Keratinocyte (primary cell): ENCODE measurements at regions not wholly inside any gene's neighbourhood (a gene's known extent, or its start where the extent isn't known, plus 50 kb on each side); places are given as distances from the start of the nearest gene placed in this dataset.

ENCODE experiments used
- DNase-seq: peaks from one replicate; pipeline ENCODE4 v3.0.0-alpha.2; 2011; ENCODE audit warnings: low read depth, missing footprints, low spot score
- FAIRE-seq: peaks from 2 replicates; lab custom pipeline; 2011; peaks lifted over from hg19 to GRCh38; lab: Jason Lieb, UNC
- H2AFZ ChIP-seq: 2 replicates; pipeline ENCODE4 v1.6.0; 2012; ENCODE audit warnings: low read length, control low read depth, inconsistent platforms; ENCODE audit not compliant: control insufficient read depth
- H3K27ac ChIP-seq: 2 replicates; pipeline ENCODE4 v1.5.1; 2011; ENCODE audit warnings: low read length; ENCODE audit not compliant: control insufficient read depth, insufficient read depth
- H3K27me3 ChIP-seq: 3 replicates; pipeline ENCODE4 v1.6.0; 2011; ENCODE audit warnings: low read length; ENCODE audit not compliant: control insufficient read depth, insufficient read depth; ENCODE audit errors: extremely low read depth
- H3K36me3 ChIP-seq, 2 experiments: 2 replicates in 1 of 2; 3 replicates in 1 of 2; pipeline ENCODE4 v1.5.1; 2011; ENCODE audit warnings: low read length in 2 of 2, mild to moderate bottlenecking in 1 of 2; ENCODE audit not compliant: control insufficient read depth in 2 of 2, insufficient read depth in 2 of 2; ENCODE audit errors: extremely low read depth in 1 of 2
- H3K4me1 ChIP-seq: 3 replicates; pipeline ENCODE4 v1.5.1; 2011; ENCODE audit warnings: low read length; ENCODE audit not compliant: control insufficient read depth, insufficient read depth; ENCODE audit errors: extremely low read depth
- H3K4me2 ChIP-seq: 3 replicates; pipeline ENCODE4 v1.6.0; 2011; ENCODE audit warnings: low read depth, low read length; ENCODE audit not compliant: control insufficient read depth, insufficient read depth; ENCODE audit errors: extremely low read depth
- H3K4me3 ChIP-seq, 3 experiments: fragments of 200-600 bp in 1 of 3; sonication (generic) in 1 of 3; 2 replicates in 2 of 3; 3 replicates in 1 of 3; pipeline ENCODE4 v1.5.1; 2011 to 2016; ENCODE audit warnings: low read length in 3 of 3, mild to moderate bottlenecking in 3 of 3, control low read depth in 2 of 3, inconsistent platforms in 1 of 3, low read depth in 1 of 3, mixed read lengths in 1 of 3, mixed run types in 1 of 3, moderate library complexity in 1 of 3; ENCODE audit not compliant: control insufficient read depth in 2 of 3, insufficient read depth in 2 of 3; ENCODE audit errors: extremely low read depth in 1 of 3
- H3K79me2 ChIP-seq: 2 replicates; pipeline ENCODE4 v1.6.0; 2012; ENCODE audit warnings: low read length; ENCODE audit not compliant: control insufficient read depth, insufficient read depth
- H3K9ac ChIP-seq: 3 replicates; pipeline ENCODE4 v1.6.0; 2011; ENCODE audit warnings: low read length; ENCODE audit not compliant: control insufficient read depth, insufficient read depth; ENCODE audit errors: extremely low read depth
- H3K9me1 ChIP-seq: 3 replicates; pipeline ENCODE4 v1.6.0; 2011; ENCODE audit warnings: low read length; ENCODE audit not compliant: control insufficient read depth, insufficient read depth; ENCODE audit errors: extremely low read depth
- H3K9me3 ChIP-seq: 2 replicates; pipeline ENCODE4 v1.5.1; 2012; ENCODE audit warnings: low read depth, low read length; ENCODE audit not compliant: control insufficient read depth
- H4K20me1 ChIP-seq: 3 replicates; pipeline ENCODE4 v1.6.0; 2011; ENCODE audit warnings: low read length; ENCODE audit not compliant: control insufficient read depth, insufficient read depth; ENCODE audit errors: extremely low read depth
- EZH2 ChIP-seq: IDR thresholded peaks from one replicate; pipeline ENCODE4 v1.6.1; 2012; ENCODE audit warnings: inconsistent platforms, mild to moderate bottlenecking, low read length, moderate library complexity
- dilution Hi-C: fragments of 300-500 bp; cut with MboI; formaldehyde crosslinking; loops from one replicate; pipeline ENCODE4 v1.7.0; 2020; ENCODE audit warnings: low sequenced_read_pairs; ENCODE audit not compliant: extremely low pct_ligation_motif_present
- TF ChIP-seq, protein P1 (sequence below), 3 experiments: IDR thresholded peaks in 1 of 3; conservative IDR thresholded peaks in 1 of 3; optimal IDR thresholded peaks in 1 of 3; 2 replicates in 2 of 3; 3 replicates in 1 of 3; pipeline versions ENCODE3 to v1.5.1; 2011; ENCODE audit warnings: low read length in 3 of 3, mild to moderate bottlenecking in 3 of 3, moderate library complexity in 2 of 3, control low read depth in 1 of 3, inconsistent platforms in 1 of 3; ENCODE audit not compliant: insufficient read depth in 2 of 3; ENCODE audit errors: extremely low read depth in 1 of 3

GRCh38 chr2:59790186-59791003, 763.1 kb downstream of the BCL11A start:
- Histone ChIP-seq H4K20me1 (no peaks in the 10 kb centered on the region), H2AFZ (no peak overlapping the region), H3K36me3 (no peaks in the 10 kb centered on the region), H3K27ac (no peak overlapping the region), H3K79me2 (no peaks in the 10 kb centered on the region), H3K4me3 (no peak overlapping the region), H3K9me3 (no peaks in the 10 kb centered on the region), H3K27me3 (no peaks in the 10 kb centered on the region), H3K9ac (no peak overlapping the region), H3K4me1 (peaks cover 20% of the 10 kb centered on the region), H3K4me2 (no peak overlapping the region), H3K9me1 (no peaks in the 10 kb centered on the region)
- no peak for FAIRE-seq
- dilution Hi-C loops: no loop called here
- TF ChIP-seq EZH2: no peak
- TF ChIP-seq, protein P1, sequence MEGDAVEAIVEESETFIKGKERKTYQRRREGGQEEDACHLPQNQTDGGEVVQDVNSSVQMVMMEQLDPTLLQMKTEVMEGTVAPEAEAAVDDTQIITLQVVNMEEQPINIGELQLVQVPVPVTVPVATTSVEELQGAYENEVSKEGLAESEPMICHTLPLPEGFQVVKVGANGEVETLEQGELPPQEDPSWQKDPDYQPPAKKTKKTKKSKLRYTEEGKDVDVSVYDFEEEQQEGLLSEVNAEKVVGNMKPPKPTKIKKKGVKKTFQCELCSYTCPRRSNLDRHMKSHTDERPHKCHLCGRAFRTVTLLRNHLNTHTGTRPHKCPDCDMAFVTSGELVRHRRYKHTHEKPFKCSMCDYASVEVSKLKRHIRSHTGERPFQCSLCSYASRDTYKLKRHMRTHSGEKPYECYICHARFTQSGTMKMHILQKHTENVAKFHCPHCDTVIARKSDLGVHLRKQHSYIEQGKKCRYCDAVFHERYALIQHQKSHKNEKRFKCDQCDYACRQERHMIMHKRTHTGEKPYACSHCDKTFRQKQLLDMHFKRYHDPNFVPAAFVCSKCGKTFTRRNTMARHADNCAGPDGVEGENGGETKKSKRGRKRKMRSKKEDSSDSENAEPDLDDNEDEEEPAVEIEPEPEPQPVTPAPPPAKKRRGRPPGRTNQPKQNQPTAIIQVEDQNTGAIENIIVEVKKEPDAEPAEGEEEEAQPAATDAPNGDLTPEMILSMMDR (optimal IDR thresholded peaks at IDR 0.05 in 1 of 3, IDR thresholded peaks at IDR 0.05 in 1 of 3, conservative IDR thresholded peaks at IDR 0.05 in 1 of 3; ENCODE audit: extremely low read depth in 1 of 3, insufficient read depth in 2 of 3, low read length in 3 of 3): no peak
- DNase-seq: no peak

DNA sequence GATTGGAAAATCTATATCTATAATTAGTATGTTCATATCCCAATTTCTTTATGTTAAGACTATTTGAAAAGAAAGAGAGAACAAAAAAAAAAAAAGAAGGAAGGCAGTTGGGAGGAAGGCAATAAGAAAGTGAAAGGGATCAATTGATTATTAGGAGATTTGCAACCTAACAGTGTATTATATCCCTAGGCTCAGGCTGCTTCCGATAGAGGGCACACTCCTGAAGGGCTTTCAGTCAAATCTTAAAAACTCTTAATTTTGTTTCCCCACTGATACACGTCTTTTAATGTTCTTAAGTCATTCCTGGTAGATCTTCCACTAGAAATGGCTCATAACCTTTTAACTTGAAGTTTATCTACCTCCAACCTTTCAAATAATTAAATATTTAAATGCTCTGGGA, 763.9 kb downstream of the BCL11A start:
- Histone ChIP-seq H2AFZ (no peak overlapping the region), H3K9ac (no peak overlapping the region), H3K9me1 (no peaks in the 10 kb centered on the region), H3K4me2 (no peak overlapping the region), H3K79me2 (no peaks in the 10 kb centered on the region), H3K4me3 (no peak overlapping the region), H3K9me3 (no peaks in the 10 kb centered on the region), H3K4me1 (peaks cover 20% of the 10 kb centered on the region), H3K36me3 (no peaks in the 10 kb centered on the region), H4K20me1 (no peaks in the 10 kb centered on the region), H3K27me3 (no peaks in the 10 kb centered on the region), H3K27ac (no peak overlapping the region)
- dilution Hi-C loops: no loop called here
- DNase-seq (no peak), FAIRE-seq (no peak)
- TF ChIP-seq, protein P1 (optimal IDR thresholded peaks at IDR 0.05 in 1 of 3, IDR thresholded peaks at IDR 0.05 in 1 of 3, conservative IDR thresholded peaks at IDR 0.05 in 1 of 3; ENCODE audit: extremely low read depth in 1 of 3, insufficient read depth in 2 of 3, low read length in 3 of 3): no peak
- TF ChIP-seq EZH2: no peak
